SJCRH30 (cell line): ENCODE measurements at regions not wholly inside any gene's neighbourhood (a gene's known extent, or its start where the extent isn't known, plus 50 kb on each side); places are given as distances from the start of the nearest gene placed in this dataset.

ENCODE experiments used
- DNase-seq, 2 experiments: peaks; one replicate each; pipeline ENCODE4 v3.0.0-alpha.2; 2015 to 2020
- H3K27ac ChIP-seq: fragments of 250-450 bp; sonication (Bioruptor Pico); 2 replicates; pipeline ENCODE4 v1.5.1; 2020; ENCODE audit warnings: mild to moderate bottlenecking, moderate library complexity
- H3K27me3 ChIP-seq: fragments of 250-450 bp; sonication (Bioruptor Pico); 2 replicates; pipeline ENCODE4 v1.5.1; 2020; ENCODE audit warnings: mild to moderate bottlenecking, moderate library complexity
- H3K36me3 ChIP-seq: fragments of 250-450 bp; sonication (Bioruptor Pico); 2 replicates; pipeline ENCODE4 v1.5.1; 2020; ENCODE audit warnings: mild to moderate bottlenecking, moderate library complexity
- H3K4me1 ChIP-seq: fragments of 250-450 bp; sonication (Bioruptor Pico); 2 replicates; pipeline ENCODE4 v1.5.1; 2020; ENCODE audit warnings: mild to moderate bottlenecking, moderate library complexity
- H3K4me3 ChIP-seq: fragments of 250-450 bp; sonication (Bioruptor Pico); 2 replicates; pipeline ENCODE4 v1.5.1; 2020; ENCODE audit warnings: mild to moderate bottlenecking, moderate library complexity
- H3K9me3 ChIP-seq: fragments of 250-450 bp; sonication (Bioruptor Pico); replicated peaks from 2 replicates; pipeline ENCODE4 v1.5.1; 2020; ENCODE audit warnings: mild to moderate bottlenecking, moderate library complexity

GRCh38 chr13:22589880-22590279, 590.9 kb upstream of the SGCG start:
- H3K9me3 ChIP-seq, result no peaks in the 10 kb centered on the region
- H3K4me3 ChIP-seq, result no peak overlapping the region
- no peaks in the 10 kb centered on the region for H3K27me3 ChIP-seq
- H3K36me3 ChIP-seq, result no peaks in the 10 kb centered on the region
- no peak for DNase-seq
- H3K4me1 ChIP-seq, result no peaks in the 10 kb centered on the region
- no peak overlapping the region for H3K27ac ChIP-seq

GRCh38 chr13:22592515-22592914, 588.3 kb upstream of the SGCG start:
- Histone ChIP-seq H3K27ac (no peak overlapping the region), H3K27me3 (no peaks in the 10 kb centered on the region), H3K9me3 (no peaks in the 10 kb centered on the region), H3K4me1 (peaks cover 3% of the 10 kb centered on the region; the same call in 1 of the 2 replicates), H3K4me3 (no peak overlapping the region), H3K36me3 (no peaks in the 10 kb centered on the region)
- no peak for DNase-seq

GRCh38 chr13:22594041-22594440, 586.7 kb upstream of the SGCG start:
- H3K27ac ChIP-seq, result no peak overlapping the region
- no peaks in the 10 kb centered on the region for H3K36me3 ChIP-seq
- DNase-seq, result no peak
- peaks cover 3% of the 10 kb centered on the region; the same call in 1 of the 2 replicates for H3K4me1 ChIP-seq
- H3K9me3 ChIP-seq, result no peaks in the 10 kb centered on the region
- H3K27me3 ChIP-seq, result no peaks in the 10 kb centered on the region
- H3K4me3 ChIP-seq, result no peak overlapping the region

GRCh38 chr13:22596171-22596863, 584.5 kb upstream of the SGCG start:
- DNase-seq, result peak; percentile 13 to 67
- no peaks in the 10 kb centered on the region for H3K9me3 ChIP-seq
- H3K36me3 ChIP-seq, result no peaks in the 10 kb centered on the region
- no peak overlapping the region for H3K4me3 ChIP-seq
- H3K4me1 ChIP-seq, result peaks cover 3% of the 10 kb centered on the region; the same call in 1 of the 2 replicates
- H3K27me3 ChIP-seq, result no peaks in the 10 kb centered on the region
- peak overlapping the region; percentile 4; the same call in 1 of the 2 replicates for H3K27ac ChIP-seq

- DNase-seq, result no peak
- Histone ChIP-seq H3K27me3 (no peaks in the 10 kb centered on the region), H3K9me3 (no peaks in the 10 kb centered on the region), H3K4me3 (no peak overlapping the region), H3K4me1 (peaks cover 3% of the 10 kb centered on the region; the same call in 1 of the 2 replicates), H3K27ac (no peak overlapping the region), H3K36me3 (no peaks in the 10 kb centered on the region)
Measured at GRCh38 chr13:22599156-22599555, 581.6 kb upstream of the SGCG start.

- Histone ChIP-seq H3K9me3 (0 out of 2 replicates have a peak, but pooled peaks cover 2% of the 10 kb centered on the region), H3K27me3 (no peaks in the 10 kb centered on the region), H3K27ac (no peak overlapping the region), H3K4me1 (no peaks in the 10 kb centered on the region), H3K36me3 (no peaks in the 10 kb centered on the region; the same call in 1 of the 2 replicates), H3K4me3 (no peak overlapping the region)
- no peak for DNase-seq
Measured at GRCh38 chr13:22618002-22618401, 562.8 kb upstream of the SGCG start.

GRCh38 chr13:22625691-22626090, 555.1 kb upstream of the SGCG start:
- Histone ChIP-seq H3K4me3 (no peak overlapping the region), H3K27ac (no peak overlapping the region), H3K9me3 (no peaks in the 10 kb centered on the region), H3K27me3 (no peaks in the 10 kb centered on the region), H3K4me1 (no peaks in the 10 kb centered on the region; the same call in 1 of the 2 replicates), H3K36me3 (no peaks in the 10 kb centered on the region)
- DNase-seq, result peak in 1 of 2 experiments; percentile 37

- DNase-seq, result no peak
- Histone ChIP-seq H3K4me3 (no peak overlapping the region), H3K27me3 (no peaks in the 10 kb centered on the region), H3K36me3 (no peaks in the 10 kb centered on the region), H3K27ac (no peak overlapping the region), H3K9me3 (no peaks in the 10 kb centered on the region), H3K4me1 (no peaks in the 10 kb centered on the region; the same call in 1 of the 2 replicates)
Measured at GRCh38 chr13:22629374-22629773, 551.4 kb upstream of the SGCG start.

GRCh38 chr13:22642088-22642487, 538.7 kb upstream of the SGCG start:
- no peak overlapping the region for H3K4me3 ChIP-seq
- H3K9me3 ChIP-seq, result no peaks in the 10 kb centered on the region
- no peak for DNase-seq
- H3K36me3 ChIP-seq, result no peaks in the 10 kb centered on the region
- H3K27me3 ChIP-seq, result no peaks in the 10 kb centered on the region; the same call in 1 of the 2 replicates
- no peaks in the 10 kb centered on the region for H3K4me1 ChIP-seq
- no peak overlapping the region for H3K27ac ChIP-seq

GRCh38 chr13:22644941-22645340, 535.8 kb upstream of the SGCG start:
- DNase-seq, result no peak
- Histone ChIP-seq H3K27ac (no peak overlapping the region), H3K4me3 (no peak overlapping the region), H3K27me3 (no peaks in the 10 kb centered on the region; the same call in 1 of the 2 replicates), H3K4me1 (peaks cover 5% of the 10 kb centered on the region), H3K36me3 (no peaks in the 10 kb centered on the region), H3K9me3 (no peaks in the 10 kb centered on the region)

- H3K27ac ChIP-seq, result peak overlapping the region; percentile 27; the same call in 1 of the 2 replicates
- H3K36me3 ChIP-seq, result no peaks in the 10 kb centered on the region
- H3K4me3 ChIP-seq, result peak overlapping the region; percentile 35
- H3K4me1 ChIP-seq, result peaks cover 5% of the 10 kb centered on the region
- DNase-seq, result no peak
- H3K9me3 ChIP-seq, result no peaks in the 10 kb centered on the region
- no peaks in the 10 kb centered on the region for H3K27me3 ChIP-seq
Measured at GRCh38 chr13:22647156-22647850, 533.5 kb upstream of the SGCG start.

GRCh38 chr13:22648320-22648801, 532.4 kb upstream of the SGCG start:
- H3K4me3 ChIP-seq, result peak overlapping the region; percentile 35
- peaks cover 5% of the 10 kb centered on the region for H3K4me1 ChIP-seq
- peak overlapping the region; percentile 27; the same call in 1 of the 2 replicates for H3K27ac ChIP-seq
- H3K36me3 ChIP-seq, result no peaks in the 10 kb centered on the region
- peak; percentile 71 to 83 for DNase-seq
- no peaks in the 10 kb centered on the region for H3K27me3 ChIP-seq
- no peaks in the 10 kb centered on the region for H3K9me3 ChIP-seq

GRCh38 chr13:22652796-22653195, 528.0 kb upstream of the SGCG start:
- H3K27me3 ChIP-seq, result no peaks in the 10 kb centered on the region
- peaks cover 5% of the 10 kb centered on the region for H3K4me1 ChIP-seq
- DNase-seq, result no peak
- no peaks in the 10 kb centered on the region for H3K36me3 ChIP-seq
- H3K27ac ChIP-seq, result no peak overlapping the region
- no peaks in the 10 kb centered on the region for H3K9me3 ChIP-seq
- no peak overlapping the region for H3K4me3 ChIP-seq

- H3K4me3 ChIP-seq, result no peak overlapping the region
- H3K36me3 ChIP-seq, result no peaks in the 10 kb centered on the region
- H3K27ac ChIP-seq, result no peak overlapping the region
- H3K4me1 ChIP-seq, result peaks cover 2% of the 10 kb centered on the region
- H3K9me3 ChIP-seq, result no peaks in the 10 kb centered on the region
- no peak for DNase-seq
- no peaks in the 10 kb centered on the region for H3K27me3 ChIP-seq
Measured at GRCh38 chr13:22653866-22654265, 526.9 kb upstream of the SGCG start.

- no peaks in the 10 kb centered on the region for H3K4me1 ChIP-seq
- DNase-seq, result no peak
- no peak overlapping the region for H3K27ac ChIP-seq
- H3K9me3 ChIP-seq, result no peaks in the 10 kb centered on the region; the same call in 1 of the 2 replicates
- H3K27me3 ChIP-seq, result no peaks in the 10 kb centered on the region
- H3K36me3 ChIP-seq, result no peaks in the 10 kb centered on the region
- H3K4me3 ChIP-seq, result no peak overlapping the region
Measured at GRCh38 chr13:22655106-22655852, 525.5 kb upstream of the SGCG start.
